ENCODE measurements at regions not wholly inside any gene's neighbourhood (a gene's known extent, or its start where the extent isn't known, plus 50 kb on each side); places are given as distances from the start of the nearest gene placed in this dataset.

- Histone ChIP-seq H3K4me3 (ENCODE audit: low read length) (no peak overlapping the region), H2AFZ (ENCODE audit: low read length) (no peak overlapping the region), H3K9me3 (ENCODE audit: low read length) (no peaks in the 10 kb centered on the region), H3F3A (ENCODE audit: low read length, unreplicated experiment) (no peaks in the 10 kb centered on the region), H3K27me3 (ENCODE audit: low read length) (no peaks in the 10 kb centered on the region), H3K4me2 (ENCODE audit: low read length) (no peak overlapping the region), H3K36me3 (ENCODE audit: low read depth, low read length) (no peaks in the 10 kb centered on the region), H3K27ac (ENCODE audit: low read length) (no peak overlapping the region), H3K4me1 (ENCODE audit: insufficient read depth, low read length) (peaks cover 6% of the 10 kb centered on the region; the same call in 1 of the 2 replicates), H3K9ac (ENCODE audit: low read length) (no peak overlapping the region), H3K9me2 (replicated peaks; ENCODE audit: low read length) (no peaks in the 10 kb centered on the region), H3K79me2 (ENCODE audit: low read length) (no peaks in the 10 kb centered on the region), H4K20me1 (ENCODE audit: low read length) (no peaks in the 10 kb centered on the region)
- POLR2A ChIA-PET (ENCODE audit: unreplicated experiment) = interaction anchor here (1.0 kb wide), 1 partner anchor 11 kb away, joined by 3 read pairs; no protein-coding TSS in a partner anchor
- intact Hi-C loops (cut with micrococcal nuclease) = no loop called here
- CTCF ChIA-PET = interaction anchor here (0.6 kb wide), 1 partner anchor 206 kb away, joined by 10 read pairs; no protein-coding TSS in a partner anchor
- BruUV-seq (replicated peaks) = no TSS peak
- TF ChIP-seq EZH2phosphoT487 (IDR thresholded peaks at IDR 0.05; ENCODE audit: borderline replicate concordance, low read length) (no peak), EZH2 (IDR thresholded peaks at IDR 0.05; ENCODE audit: low read length, unreplicated experiment) (no peak), CTCF (conservative IDR thresholded peaks at IDR 0.05; ENCODE audit: low read depth, low read length) (no peak)
- DNase-seq (no peak), ATAC-seq (no peak)
Observed at GRCh38 chr2:64762301-64762997, 108.7 kb upstream of the SERTAD2 start.

GRCh38 chr2:64763126-64763525 lies 109.4 kb upstream of the SERTAD2 start:
- H4K20me1 ChIP-seq (ENCODE audit: low read length) = no peaks in the 10 kb centered on the region
- intact Hi-C loops (cut with micrococcal nuclease) = no loop called here
- no peaks in the 10 kb centered on the region for H3K9me2 ChIP-seq (replicated peaks; ENCODE audit: low read length)
- H2AFZ ChIP-seq (ENCODE audit: low read length) = no peak overlapping the region
- H3K4me3 ChIP-seq (ENCODE audit: low read length) = no peak overlapping the region
- H3K9me3 ChIP-seq (ENCODE audit: low read length) = no peaks in the 10 kb centered on the region
- peaks cover 6% of the 10 kb centered on the region; the same call in 1 of the 2 replicates for H3K4me1 ChIP-seq (ENCODE audit: insufficient read depth, low read length)
- BruUV-seq (replicated peaks) = no TSS peak
- H3F3A ChIP-seq (ENCODE audit: low read length, unreplicated experiment) = no peaks in the 10 kb centered on the region
- no peak for ATAC-seq
- no peaks in the 10 kb centered on the region for H3K79me2 ChIP-seq (ENCODE audit: low read length)
- H3K27me3 ChIP-seq (ENCODE audit: low read length) = no peaks in the 10 kb centered on the region
- no peak overlapping the region for H3K9ac ChIP-seq (ENCODE audit: low read length)
- ChIA-PET POLR2A (ENCODE audit: unreplicated experiment) (no interaction called here), CTCF (no interaction called here)
- DNase-seq = no peak
- no peak overlapping the region for H3K27ac ChIP-seq (ENCODE audit: low read length)
- no peak overlapping the region for H3K4me2 ChIP-seq (ENCODE audit: low read length)
- H3K36me3 ChIP-seq (ENCODE audit: low read depth, low read length) = no peaks in the 10 kb centered on the region
- TF ChIP-seq CTCF (conservative IDR thresholded peaks at IDR 0.05; ENCODE audit: low read depth, low read length) (no peak), EZH2phosphoT487 (IDR thresholded peaks at IDR 0.05; ENCODE audit: borderline replicate concordance, low read length) (no peak), EZH2 (IDR thresholded peaks at IDR 0.05; ENCODE audit: low read length, unreplicated experiment) (no peak)

GRCh38 chr2:64765160-64765805 lies 111.6 kb upstream of the SERTAD2 start:
- no peak overlapping the region for H3K27ac ChIP-seq (ENCODE audit: low read length)
- no peaks in the 10 kb centered on the region for H3K27me3 ChIP-seq (ENCODE audit: low read length)
- POLR2A ChIA-PET (ENCODE audit: unreplicated experiment) = interaction anchor here (0.6 kb wide), 1 partner anchor 67 kb away, joined by 3 read pairs; no protein-coding TSS in a partner anchor
- ATAC-seq = no peak
- H3F3A ChIP-seq (ENCODE audit: low read length, unreplicated experiment) = peaks cover 4% of the 10 kb centered on the region
- no peak overlapping the region for H3K9ac ChIP-seq (ENCODE audit: low read length)
- no peaks in the 10 kb centered on the region for H3K9me2 ChIP-seq (replicated peaks; ENCODE audit: low read length)
- H3K4me2 ChIP-seq (ENCODE audit: low read length) = no peak overlapping the region
- H2AFZ ChIP-seq (ENCODE audit: low read length) = no peak overlapping the region
- no peak for TF ChIP-seq CTCF (conservative IDR thresholded peaks at IDR 0.05; ENCODE audit: low read depth, low read length)
- no peak for TF ChIP-seq EZH2 (IDR thresholded peaks at IDR 0.05; ENCODE audit: low read length, unreplicated experiment)
- no peaks in the 10 kb centered on the region for H3K36me3 ChIP-seq (ENCODE audit: low read depth, low read length)
- CTCF ChIA-PET = no interaction called here
- H3K79me2 ChIP-seq (ENCODE audit: low read length) = no peaks in the 10 kb centered on the region
- DNase-seq = no peak
- peaks cover 26% of the 10 kb centered on the region for H3K4me1 ChIP-seq (ENCODE audit: insufficient read depth, low read length)
- intact Hi-C loops (cut with micrococcal nuclease) = no loop called here
- H4K20me1 ChIP-seq (ENCODE audit: low read length) = no peaks in the 10 kb centered on the region
- no TSS peak for BruUV-seq (replicated peaks)
- H3K4me3 ChIP-seq (ENCODE audit: low read length) = no peak overlapping the region
- H3K9me3 ChIP-seq (ENCODE audit: low read length) = no peaks in the 10 kb centered on the region

Measured in PC-3 (cell line).